ENCODE measurements at regions not wholly inside any gene's neighbourhood (a gene's known extent, or its start where the extent isn't known, plus 50 kb on each side); places are given as distances from the start of the nearest gene placed in this dataset.

DNA sequence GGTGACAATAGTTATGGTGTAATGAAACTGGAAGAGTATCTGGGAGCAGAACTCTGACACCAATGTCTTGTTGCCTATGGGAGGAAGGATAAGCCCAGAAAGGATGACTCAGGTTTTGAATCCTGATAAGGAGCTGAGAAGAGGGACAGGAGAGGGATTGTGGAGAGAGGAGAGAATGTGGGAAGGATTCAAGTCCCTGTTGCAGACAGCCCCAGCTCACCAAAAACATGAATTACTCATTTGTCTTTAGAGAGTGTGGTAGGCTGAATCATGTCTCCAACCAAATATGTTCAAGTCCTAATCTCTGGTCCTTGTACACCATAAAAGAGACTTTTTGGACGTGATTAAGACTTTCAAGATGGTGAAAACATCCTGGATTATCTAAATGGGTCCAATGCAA, 206.9 kb upstream of the PHYHIPL start (continued):
- TF ChIP-seq, protein P1, sequence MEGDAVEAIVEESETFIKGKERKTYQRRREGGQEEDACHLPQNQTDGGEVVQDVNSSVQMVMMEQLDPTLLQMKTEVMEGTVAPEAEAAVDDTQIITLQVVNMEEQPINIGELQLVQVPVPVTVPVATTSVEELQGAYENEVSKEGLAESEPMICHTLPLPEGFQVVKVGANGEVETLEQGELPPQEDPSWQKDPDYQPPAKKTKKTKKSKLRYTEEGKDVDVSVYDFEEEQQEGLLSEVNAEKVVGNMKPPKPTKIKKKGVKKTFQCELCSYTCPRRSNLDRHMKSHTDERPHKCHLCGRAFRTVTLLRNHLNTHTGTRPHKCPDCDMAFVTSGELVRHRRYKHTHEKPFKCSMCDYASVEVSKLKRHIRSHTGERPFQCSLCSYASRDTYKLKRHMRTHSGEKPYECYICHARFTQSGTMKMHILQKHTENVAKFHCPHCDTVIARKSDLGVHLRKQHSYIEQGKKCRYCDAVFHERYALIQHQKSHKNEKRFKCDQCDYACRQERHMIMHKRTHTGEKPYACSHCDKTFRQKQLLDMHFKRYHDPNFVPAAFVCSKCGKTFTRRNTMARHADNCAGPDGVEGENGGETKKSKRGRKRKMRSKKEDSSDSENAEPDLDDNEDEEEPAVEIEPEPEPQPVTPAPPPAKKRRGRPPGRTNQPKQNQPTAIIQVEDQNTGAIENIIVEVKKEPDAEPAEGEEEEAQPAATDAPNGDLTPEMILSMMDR (IDR thresholded peaks at IDR 0.05; ENCODE audit: poor library complexity, severe bottlenecking) = no peak
- TF ChIP-seq EP300 (conservative IDR thresholded peaks at IDR 0.05; ENCODE audit: poor library complexity, severe bottlenecking) = no peak

DNA sequence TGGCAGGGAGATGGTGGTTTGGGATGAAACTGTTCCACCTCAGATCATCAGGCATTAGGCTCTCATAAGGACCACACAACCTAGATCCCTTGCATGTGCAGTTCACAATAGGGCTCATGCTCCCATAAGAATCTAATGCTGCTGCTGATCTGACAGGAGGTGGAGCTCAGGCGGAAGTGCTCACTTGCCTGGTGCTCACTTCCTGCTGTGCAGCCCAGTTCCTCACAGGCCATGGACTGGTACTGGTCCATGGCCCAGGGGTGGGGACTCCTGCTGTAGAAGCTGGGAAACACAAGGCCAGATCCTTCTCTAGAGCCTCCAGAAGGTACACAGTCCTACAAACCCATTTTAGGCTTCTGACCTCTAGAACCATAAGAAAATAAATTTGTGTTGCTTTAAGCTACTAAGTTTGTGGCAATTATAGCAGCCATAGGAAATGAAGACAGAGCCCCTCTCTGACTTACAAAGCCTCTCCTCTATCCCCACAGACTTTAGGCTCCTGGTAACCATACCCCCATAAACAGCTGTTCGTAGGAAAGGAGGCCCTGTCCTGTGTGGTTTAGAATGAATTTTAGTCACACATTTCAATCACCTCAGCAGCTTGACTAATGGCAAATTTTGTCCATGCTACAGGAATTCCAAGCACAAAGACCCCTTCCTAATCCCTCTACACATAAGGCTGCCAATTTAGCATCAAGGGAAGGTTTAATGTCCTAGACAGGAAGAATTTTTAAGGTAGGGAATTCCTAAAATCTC, 206.1 kb upstream of the PHYHIPL start:
- no peak overlapping the region for H2AFZ ChIP-seq (ENCODE audit: low read depth, low read length)
- TF ChIP-seq, protein P1 (IDR thresholded peaks at IDR 0.05; ENCODE audit: poor library complexity, severe bottlenecking) = no peak
- no peak for TF ChIP-seq MXI1 (conservative IDR thresholded peaks at IDR 0.05; ENCODE audit: poor library complexity, severe bottlenecking)
- no peak for TF ChIP-seq RAD21 (conservative IDR thresholded peaks at IDR 0.05)
- H3K9ac ChIP-seq (ENCODE audit: low read length) = no peak overlapping the region
- no peaks in the 10 kb centered on the region for H3K9me3 ChIP-seq (ENCODE audit: low read length)
- no peaks in the 10 kb centered on the region for H4K20me1 ChIP-seq (ENCODE audit: insufficient read depth)
- H3K9me2 ChIP-seq (ENCODE audit: insufficient read depth, low read length) = no peaks in the 10 kb centered on the region
- H3K27me3 ChIP-seq (ENCODE audit: insufficient read depth, low read depth, low read length) = no peaks in the 10 kb centered on the region
- H3K27ac ChIP-seq (ENCODE audit: low read length) = no peak overlapping the region
- H3F3A ChIP-seq (ENCODE audit: insufficient read depth, low read length, poor library complexity, severe bottlenecking) = peaks cover 10% of the 10 kb centered on the region
- H3K4me2 ChIP-seq (ENCODE audit: low read length) = no peak overlapping the region
- H3K79me2 ChIP-seq (replicated peaks; ENCODE audit: insufficient read depth, low read length) = no peaks in the 10 kb centered on the region
- no peak overlapping the region for H3K4me3 ChIP-seq (ENCODE audit: low read length)
- no peaks in the 10 kb centered on the region for H3K36me3 ChIP-seq (ENCODE audit: insufficient read depth, low read length)

DNA sequence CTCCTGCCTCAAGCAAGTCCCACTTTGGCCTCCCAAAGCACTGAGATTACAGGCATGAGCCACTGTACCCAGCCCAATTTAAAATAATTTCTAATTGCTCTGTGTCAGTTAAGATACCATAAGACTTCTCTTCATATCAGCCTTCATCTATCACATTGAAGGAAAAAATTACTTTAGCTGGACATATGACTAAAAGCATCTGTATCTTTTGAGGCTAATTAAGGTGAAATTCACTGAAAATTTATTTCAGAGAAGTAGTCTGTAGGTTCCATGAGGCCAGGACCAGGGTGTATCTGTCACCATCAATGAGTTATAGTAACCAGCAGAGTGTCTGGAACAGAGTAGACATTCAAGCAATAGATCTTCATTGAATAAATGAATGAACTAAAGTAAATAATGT, 205.2 kb upstream of the PHYHIPL start:
- Histone ChIP-seq H4K20me1 (ENCODE audit: insufficient read depth) (no peaks in the 10 kb centered on the region), H2AFZ (ENCODE audit: low read depth, low read length) (no peak overlapping the region), H3F3A (ENCODE audit: insufficient read depth, low read length, poor library complexity, severe bottlenecking) (peaks cover 10% of the 10 kb centered on the region), H3K9ac (ENCODE audit: low read length) (no peak overlapping the region), H3K27ac (ENCODE audit: low read length) (no peak overlapping the region), H3K4me2 (ENCODE audit: low read length) (no peak overlapping the region), H3K27me3 (ENCODE audit: insufficient read depth, low read depth, low read length) (no peaks in the 10 kb centered on the region), H3K9me2 (ENCODE audit: insufficient read depth, low read length) (no peaks in the 10 kb centered on the region), H3K9me3 (ENCODE audit: low read length) (no peaks in the 10 kb centered on the region), H3K79me2 (replicated peaks; ENCODE audit: insufficient read depth, low read length) (no peaks in the 10 kb centered on the region), H3K36me3 (ENCODE audit: insufficient read depth, low read length) (no peaks in the 10 kb centered on the region), H3K4me3 (ENCODE audit: low read length) (no peak overlapping the region)
- TF ChIP-seq RAD21 (conservative IDR thresholded peaks at IDR 0.05) (no peak), MXI1 (conservative IDR thresholded peaks at IDR 0.05; ENCODE audit: poor library complexity, severe bottlenecking) (no peak), EZH2 (IDR thresholded peaks at IDR 0.05; ENCODE audit: borderline replicate concordance, insufficient read depth, low read length, poor library complexity, severe bottlenecking) (no peak), EP300 (conservative IDR thresholded peaks at IDR 0.05; ENCODE audit: poor library complexity, severe bottlenecking) (no peak), POLR2AphosphoS5 (IDR thresholded peaks at IDR 0.05) (no peak), TAF1 (IDR thresholded peaks at IDR 0.05; ENCODE audit: low read depth) (no peak), SMC3 (conservative IDR thresholded peaks at IDR 0.05; ENCODE audit: poor library complexity) (no peak)
- TF ChIP-seq, protein P1 (IDR thresholded peaks at IDR 0.05; ENCODE audit: poor library complexity, severe bottlenecking) = no peak
- TF ChIP-seq, protein P2, sequence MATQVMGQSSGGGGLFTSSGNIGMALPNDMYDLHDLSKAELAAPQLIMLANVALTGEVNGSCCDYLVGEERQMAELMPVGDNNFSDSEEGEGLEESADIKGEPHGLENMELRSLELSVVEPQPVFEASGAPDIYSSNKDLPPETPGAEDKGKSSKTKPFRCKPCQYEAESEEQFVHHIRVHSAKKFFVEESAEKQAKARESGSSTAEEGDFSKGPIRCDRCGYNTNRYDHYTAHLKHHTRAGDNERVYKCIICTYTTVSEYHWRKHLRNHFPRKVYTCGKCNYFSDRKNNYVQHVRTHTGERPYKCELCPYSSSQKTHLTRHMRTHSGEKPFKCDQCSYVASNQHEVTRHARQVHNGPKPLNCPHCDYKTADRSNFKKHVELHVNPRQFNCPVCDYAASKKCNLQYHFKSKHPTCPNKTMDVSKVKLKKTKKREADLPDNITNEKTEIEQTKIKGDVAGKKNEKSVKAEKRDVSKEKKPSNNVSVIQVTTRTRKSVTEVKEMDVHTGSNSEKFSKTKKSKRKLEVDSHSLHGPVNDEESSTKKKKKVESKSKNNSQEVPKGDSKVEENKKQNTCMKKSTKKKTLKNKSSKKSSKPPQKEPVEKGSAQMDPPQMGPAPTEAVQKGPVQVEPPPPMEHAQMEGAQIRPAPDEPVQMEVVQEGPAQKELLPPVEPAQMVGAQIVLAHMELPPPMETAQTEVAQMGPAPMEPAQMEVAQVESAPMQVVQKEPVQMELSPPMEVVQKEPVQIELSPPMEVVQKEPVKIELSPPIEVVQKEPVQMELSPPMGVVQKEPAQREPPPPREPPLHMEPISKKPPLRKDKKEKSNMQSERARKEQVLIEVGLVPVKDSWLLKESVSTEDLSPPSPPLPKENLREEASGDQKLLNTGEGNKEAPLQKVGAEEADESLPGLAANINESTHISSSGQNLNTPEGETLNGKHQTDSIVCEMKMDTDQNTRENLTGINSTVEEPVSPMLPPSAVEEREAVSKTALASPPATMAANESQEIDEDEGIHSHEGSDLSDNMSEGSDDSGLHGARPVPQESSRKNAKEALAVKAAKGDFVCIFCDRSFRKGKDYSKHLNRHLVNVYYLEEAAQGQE (IDR thresholded peaks at IDR 0.05; ENCODE audit: borderline replicate concordance) = no peak
